Myocyte (in vitro differentiated cells): ENCODE measurements at regions not wholly inside any gene's neighbourhood (a gene's known extent, or its start where the extent isn't known, plus 50 kb on each side); places are given as distances from the start of the nearest gene placed in this dataset.
"Not testable (repeated sequence)": the region's sequence is repeated elsewhere in the genome, so short reads cannot be mapped to it uniquely, and the experiment has no call there.

Experiments
- DNase-seq: peaks from one replicate; pipeline ENCODE4 v3.0.0-alpha.2; 2012; ENCODE audit warnings: low read depth

- no peak for DNase-seq
Measured at GRCh38 chr9:135271425-135271824, 184.0 kb downstream of the OLFM1 start.

- no peak for DNase-seq
Measured at GRCh38 chr9:135272608-135273007, 185.1 kb downstream of the OLFM1 start.

GRCh38 chr9:135273008-135273407, 185.5 kb downstream of the OLFM1 start:
- DNase-seq, result no peak

DNA sequence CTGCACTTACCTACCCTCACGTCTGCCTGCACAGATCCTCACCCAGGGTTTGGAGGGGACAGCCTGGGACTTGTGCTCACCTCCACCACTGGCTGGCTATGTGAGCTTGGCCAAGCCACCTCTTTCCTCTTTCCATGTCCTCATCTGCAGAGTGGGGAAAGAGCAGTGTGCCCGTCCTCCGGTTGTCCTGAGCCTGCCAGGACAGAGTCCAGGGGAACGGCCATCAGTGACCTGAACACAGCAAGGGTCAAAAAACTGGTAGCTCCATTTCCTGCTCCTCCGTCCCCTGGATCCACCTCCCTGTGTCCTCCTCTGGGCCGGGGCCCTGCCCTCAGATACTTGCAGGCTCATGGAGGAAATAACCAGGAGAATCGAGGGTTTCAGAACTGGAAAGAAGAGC, 187.7 kb downstream of the OLFM1 start:
- no peak for DNase-seq

- no peak for DNase-seq
Measured at GRCh38 chr9:135275571-135276289, 188.3 kb downstream of the OLFM1 start.

DNA sequence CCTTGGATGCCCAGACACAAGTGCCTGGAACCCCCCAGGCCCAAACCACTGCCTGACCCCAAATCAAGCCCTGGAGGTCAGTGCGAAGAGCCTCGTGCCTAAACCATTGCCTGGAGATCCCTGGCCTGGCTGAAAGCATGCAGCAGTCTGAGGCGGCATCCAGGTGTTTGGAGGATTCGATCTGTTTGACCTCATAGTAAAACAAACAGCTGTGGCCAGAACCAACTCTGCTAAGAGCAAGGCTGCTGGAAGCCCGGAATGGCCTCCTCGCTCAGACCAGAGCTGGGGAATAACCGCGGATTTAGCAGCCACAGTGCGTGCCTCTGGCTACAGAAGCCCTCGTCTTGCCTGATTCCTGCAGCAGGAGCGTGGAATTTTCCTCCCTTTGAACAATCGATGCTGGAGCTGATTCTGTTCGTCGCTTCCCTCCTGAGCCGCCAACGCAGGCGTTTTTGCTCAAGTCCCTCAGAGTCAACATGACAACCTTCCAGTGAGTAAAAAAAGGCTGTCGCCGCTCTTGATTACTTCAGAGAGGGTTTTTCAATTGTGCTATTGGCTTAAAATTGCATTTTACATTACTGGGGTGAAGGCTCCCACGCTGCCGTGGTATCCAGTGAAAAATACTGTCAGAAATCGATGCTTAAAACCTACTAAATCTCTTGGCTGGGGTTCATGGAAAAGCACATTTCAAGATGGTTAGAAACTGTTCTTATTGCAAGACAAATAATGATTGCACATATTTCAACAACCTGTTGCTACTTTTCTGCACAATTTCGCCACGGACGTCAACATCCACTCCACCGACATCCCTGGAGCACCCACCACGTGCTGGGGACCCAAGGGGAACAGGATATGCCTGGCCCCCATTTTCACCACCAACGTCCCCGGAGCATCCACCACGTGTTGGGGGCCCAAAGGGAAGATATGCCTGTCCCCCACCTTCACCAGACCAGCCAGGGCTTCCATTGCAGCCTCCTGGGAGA, 190.0 kb downstream of the OLFM1 start:
- DNase-seq, result no peak

DNA sequence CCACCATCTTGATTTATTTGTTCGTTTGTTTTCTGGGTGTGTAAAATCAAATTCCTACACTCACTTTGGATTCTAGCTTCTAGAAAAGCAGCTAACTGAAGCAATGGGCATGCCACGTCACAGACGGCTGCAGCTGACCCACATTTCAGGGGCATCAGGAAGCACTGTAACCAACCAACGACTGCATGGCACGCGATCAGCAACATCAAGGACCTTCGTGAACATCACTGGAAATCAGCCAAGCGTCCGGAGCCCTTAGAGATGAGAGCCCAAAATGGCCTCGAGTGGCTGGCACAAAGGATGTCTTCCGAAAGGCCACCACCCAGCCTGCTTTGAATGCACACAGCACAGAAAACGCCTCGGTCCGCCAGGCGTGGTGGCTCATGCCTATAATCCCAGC, 191.1 kb downstream of the OLFM1 start:
- no peak for DNase-seq

DNA sequence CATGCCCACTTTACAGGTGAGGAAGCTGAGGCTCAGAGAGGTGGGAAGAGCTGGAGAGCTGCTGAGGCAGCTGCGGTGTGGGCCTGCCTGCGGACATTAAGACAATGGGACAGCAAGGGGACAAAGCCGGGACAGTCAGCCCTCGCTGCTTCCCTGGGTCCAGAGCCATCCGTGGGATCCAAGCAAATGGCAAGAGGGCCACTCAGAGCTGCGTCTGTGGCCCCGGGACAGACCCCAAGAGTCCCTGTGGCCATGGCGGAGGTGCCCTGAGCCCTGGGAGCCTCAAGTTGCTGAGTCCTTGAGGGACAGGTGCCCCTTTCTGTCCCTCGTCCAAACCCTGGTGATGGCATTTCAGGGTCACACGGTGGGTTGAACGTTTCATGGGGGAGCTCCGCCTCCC, 191.9 kb downstream of the OLFM1 start:
- no peak for DNase-seq

- no peak for DNase-seq
Measured at GRCh38 chr9:135279834-135280393, 192.4 kb downstream of the OLFM1 start.

GRCh38 chr9:135280666-135281065, 193.2 kb downstream of the OLFM1 start:
- no peak for DNase-seq

DNA sequence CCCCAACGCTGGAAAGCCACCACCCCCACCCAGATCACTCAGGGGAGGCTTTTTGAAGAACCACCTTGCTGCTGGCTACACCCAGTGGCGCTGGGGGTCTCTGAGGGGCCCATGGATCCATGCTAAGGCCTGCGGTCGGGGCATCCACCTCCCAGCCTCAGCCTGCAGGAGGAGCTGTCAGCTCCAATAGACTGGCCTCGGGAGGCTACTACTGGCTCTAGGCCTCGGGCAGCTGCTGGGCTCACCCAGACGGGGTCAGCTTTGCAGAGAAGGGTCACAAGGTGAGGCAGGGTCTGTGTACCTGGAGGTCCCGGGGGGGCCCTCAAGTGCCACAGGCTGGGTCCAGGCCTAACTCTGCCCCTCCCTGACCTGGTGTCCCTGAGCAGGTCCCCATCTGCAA, 193.7 kb downstream of the OLFM1 start:
- no peak for DNase-seq

- DNase-seq, result no peak
Measured at GRCh38 chr9:135281791-135282737, 194.6 kb downstream of the OLFM1 start.

- no peak for DNase-seq
Measured at GRCh38 chr9:135282808-135283207, 195.3 kb downstream of the OLFM1 start.

GRCh38 chr9:135283671-135284070, 195.9 kb upstream of the PPP1R26 start:
- DNase-seq, result no peak

- DNase-seq, result no peak
Measured at GRCh38 chr9:135284386-135285134, 195.0 kb upstream of the PPP1R26 start.

DNA sequence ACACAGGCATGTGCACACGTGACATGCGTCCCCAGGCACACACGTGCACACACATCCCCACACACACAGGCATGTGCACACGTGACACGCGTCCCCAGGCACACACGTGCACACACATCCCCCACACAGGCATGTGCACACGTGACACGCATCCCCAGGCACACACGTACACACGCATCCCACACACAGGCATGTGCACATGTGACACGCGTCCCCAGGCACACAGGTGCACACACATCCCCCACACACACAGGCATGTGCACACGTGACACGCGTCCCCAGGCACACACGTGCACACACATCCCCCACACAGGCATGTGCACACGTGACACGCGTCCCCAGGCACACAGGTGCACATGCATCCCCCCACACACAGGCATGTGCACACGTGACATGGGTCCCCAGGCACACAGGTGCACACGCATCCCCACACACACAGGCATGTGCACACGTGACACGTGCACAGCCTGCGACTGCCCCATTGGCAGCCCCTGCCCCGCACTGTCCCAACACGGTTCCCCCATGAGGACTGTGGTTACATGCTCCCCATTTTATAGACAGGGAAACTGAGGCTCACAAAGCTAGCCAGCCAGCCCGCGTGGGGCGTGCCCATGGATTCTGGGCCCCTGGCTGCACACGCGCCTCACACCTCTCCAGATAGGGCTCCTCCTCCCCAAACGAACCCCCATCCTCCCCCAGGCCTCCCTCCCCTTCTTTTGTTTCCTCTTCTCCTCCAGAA, 193.2 kb upstream of the PPP1R26 start:
- DNase-seq, result not testable (repeated sequence)

GRCh38 chr9:135286961-135287360, 192.6 kb upstream of the PPP1R26 start:
- no peak for DNase-seq

DNA sequence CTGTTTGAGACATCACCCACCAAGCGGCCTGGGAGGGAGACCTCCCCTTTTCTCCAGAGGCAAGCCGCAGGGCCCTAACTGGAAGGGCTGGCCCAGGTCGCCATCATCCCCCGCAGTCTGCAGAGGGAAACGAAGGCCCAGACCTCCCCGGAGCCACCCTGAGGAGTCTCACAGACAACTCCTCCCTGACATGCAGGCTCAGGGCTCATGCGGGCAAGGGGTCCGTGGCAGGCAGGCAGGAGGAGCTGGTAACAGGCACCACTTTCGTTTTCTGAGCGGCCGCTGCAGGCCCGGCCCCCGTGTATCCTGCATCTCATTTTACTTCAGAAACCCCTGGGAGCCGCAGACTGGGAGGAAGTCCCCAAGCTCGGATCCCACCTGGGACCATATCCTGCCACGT, 192.0 kb upstream of the PPP1R26 start:
- no peak for DNase-seq

DNA sequence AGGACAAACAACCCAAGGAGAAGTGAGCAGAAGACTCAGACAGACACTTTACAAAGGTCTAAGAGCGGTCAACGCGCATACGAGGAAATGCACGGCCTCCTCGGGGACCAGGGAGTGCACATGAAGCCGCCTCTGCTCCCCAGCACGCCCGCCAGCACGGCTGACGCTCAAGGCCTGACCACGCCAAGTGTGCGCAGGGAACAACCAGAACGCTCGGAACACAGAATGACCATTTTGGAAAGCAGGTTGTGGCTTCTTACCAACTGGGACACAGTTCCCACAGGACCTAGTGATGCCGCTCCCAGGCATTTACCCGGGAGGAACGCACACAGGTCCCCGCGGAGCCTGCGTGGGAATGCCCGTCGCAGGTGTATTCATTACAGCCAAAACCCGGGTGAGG, 191.5 kb upstream of the PPP1R26 start:
- no peak for DNase-seq

DNA sequence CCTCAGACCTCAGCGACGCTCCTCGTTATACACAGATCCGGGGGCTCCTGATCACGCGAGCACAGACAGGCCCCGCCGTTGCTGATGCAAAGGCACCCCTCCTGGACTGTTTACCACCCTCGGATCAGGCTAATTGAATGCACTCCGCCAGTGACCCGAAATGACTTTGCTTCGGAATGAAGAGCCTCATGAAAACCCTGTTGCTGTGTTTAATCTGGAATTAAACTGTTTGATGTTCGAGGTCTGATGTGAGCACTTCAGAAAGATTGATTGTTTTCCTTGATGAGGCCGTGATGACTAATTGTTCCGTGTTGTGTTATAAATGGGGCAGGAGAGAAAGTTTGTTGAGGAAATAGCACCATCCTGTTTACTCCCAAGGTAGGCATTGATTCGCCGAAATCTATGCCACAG, 190.5 kb upstream of the PPP1R26 start:
- DNase-seq, result no peak
